Naive thymus-derived CD4-positive, alpha-beta T cell (primary cell): ENCODE measurements at regions not wholly inside any gene's neighbourhood (a gene's known extent, or its start where the extent isn't known, plus 50 kb on each side); places are given as distances from the start of the nearest gene placed in this dataset.
"Not testable (repeated sequence)": the region's sequence is repeated elsewhere in the genome, so short reads cannot be mapped to it uniquely, and the experiment has no call there.

Experiments used
- ATAC-seq: fragments of 150-1000 bp; cut with Tn5 transposase; 2 replicates; pipeline ENCODE4 v1.10.0; 2021; ENCODE audit warnings: mild to moderate bottlenecking, moderate library complexity
- CTCF ChIA-PET: fragments of 350-600 bp; sonication (Branson Sonifier 250); formaldehyde crosslinking; loops from one replicate; lab custom pipeline; 2021; ENCODE audit warnings: antibody characterized with exemption; lab: Charles Lee
- POLR2A ChIA-PET: fragments of 350-600 bp; sonication (Branson Sonifier 250); formaldehyde crosslinking; loops from one replicate; lab custom pipeline; 2021; ENCODE audit warnings: antibody characterized with exemption, inconsistent platforms; lab: Charles Lee
- DNase-seq, 9 donors: peaks; one replicate each; pipeline versions ENCODE4 v3.0.0 to v3.0.0-alpha.2; 2020 to 2022; ENCODE audit warnings: mixed read lengths in 1 of 9
- H3K27ac ChIP-seq: one replicate; pipeline ENCODE4 v1.7.0; 2013; ENCODE audit warnings: mild to moderate bottlenecking, low read depth, low read length, moderate library complexity
- H3K27me3 ChIP-seq, 2 donors: one replicate each; pipeline ENCODE4 v1.7.0; 2013; ENCODE audit warnings: low read length in 2 of 2, mild to moderate bottlenecking in 2 of 2, moderate library complexity in 2 of 2; ENCODE audit not compliant: control insufficient read depth in 2 of 2, insufficient read depth in 2 of 2
- H3K36me3 ChIP-seq, 3 experiments: 1 replicate in 2 of 3; 2 replicates in 1 of 3; pipeline ENCODE4 v1.7.0; 2013; ENCODE audit warnings: low read length in 3 of 3, mild to moderate bottlenecking in 3 of 3, moderate library complexity in 1 of 3; ENCODE audit not compliant: insufficient read depth in 3 of 3, control insufficient read depth in 2 of 3
- H3K4me1 ChIP-seq, 2 donors: one replicate each; pipeline ENCODE4 v1.7.0; 2013; ENCODE audit warnings: low read length in 2 of 2, mild to moderate bottlenecking in 2 of 2, moderate library complexity in 1 of 2; ENCODE audit not compliant: control insufficient read depth in 2 of 2, insufficient read depth in 2 of 2
- H3K4me3 ChIP-seq: 2 replicates; pipeline ENCODE4 v1.7.0; 2013; ENCODE audit warnings: mild to moderate bottlenecking, low read length
- H3K9me3 ChIP-seq, 3 experiments: 1 replicate in 2 of 3; 2 replicates in 1 of 3; pipeline ENCODE4 v1.7.0; 2013; ENCODE audit warnings: low read length in 3 of 3; ENCODE audit not compliant: control insufficient read depth in 2 of 3
- H3K27ac Mint-ChIP-seq, 9 donors: one replicate each; pipeline ENCODE4 v1.8.0; 2020 to 2022; ENCODE audit warnings: mixed read lengths in 9 of 9, mild to moderate bottlenecking in 8 of 9, moderate library complexity in 5 of 9, inconsistent platforms in 2 of 9
- H3K27me3 Mint-ChIP-seq, 5 donors: one replicate each; pipeline ENCODE4 v1.8.0; 2021 to 2022; ENCODE audit warnings: mixed read lengths in 5 of 5, mild to moderate bottlenecking in 1 of 5
- H3K36me3 Mint-ChIP-seq, 5 donors: one replicate each; pipeline ENCODE4 v1.8.0; 2020 to 2022; ENCODE audit warnings: mixed read lengths in 5 of 5, mild to moderate bottlenecking in 3 of 5, inconsistent platforms in 1 of 5
- H3K4me1 Mint-ChIP-seq, 7 donors: one replicate each; pipeline ENCODE4 v1.8.0; 2020 to 2022; ENCODE audit warnings: mixed read lengths in 7 of 7, mild to moderate bottlenecking in 3 of 7, inconsistent platforms in 1 of 7
- H3K4me3 Mint-ChIP-seq, 10 donors: one replicate each; pipeline ENCODE4 v1.8.0; 2020 to 2022; ENCODE audit warnings: mild to moderate bottlenecking in 10 of 10, mixed read lengths in 10 of 10, moderate library complexity in 6 of 10, inconsistent platforms in 2 of 10
- H3K9me3 Mint-ChIP-seq, 11 donors: one replicate each; pipeline ENCODE4 v1.8.0; 2020 to 2022; ENCODE audit warnings: mixed read lengths in 11 of 11, mild to moderate bottlenecking in 4 of 11, inconsistent platforms in 1 of 11, moderate library complexity in 1 of 11
- intact Hi-C, 2 donors: fragments of 100-400 bp; cut with micrococcal nuclease; formaldehyde crosslinking; loops; one replicate each; pipeline ENCODE4 v1.15.1; 2023

DNA sequence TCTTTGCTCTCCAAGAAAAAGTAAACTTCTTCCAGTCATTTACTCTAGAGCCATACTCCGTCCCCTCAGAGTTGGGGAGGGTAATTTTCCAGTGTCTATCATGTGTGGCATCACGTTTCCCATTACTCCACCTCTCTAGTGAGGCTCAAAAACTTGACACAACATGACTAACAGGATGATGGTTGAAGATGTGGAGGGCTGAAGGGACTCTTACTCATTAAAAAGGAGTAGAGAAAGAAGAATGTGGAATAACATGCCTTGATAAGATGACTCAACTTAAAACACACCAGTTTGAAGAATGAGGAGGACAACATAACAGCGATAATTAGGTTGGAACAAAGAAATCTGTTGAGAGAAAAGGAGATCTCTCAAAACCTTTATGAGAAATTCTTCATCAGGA, 894.3 kb downstream of the OTOL1 start:
- H3K9me3 Mint-ChIP-seq: peaks cover 0 to 29% (median 1%) of the 10 kb centered on the region in 11 donors
- DNase-seq (no peak), ATAC-seq (no peak)
- H3K36me3 Mint-ChIP-seq: no peaks in the 10 kb centered on the region
- CTCF ChIA-PET: no interaction called here
- intact Hi-C loops: no loop called here
- H3K4me3 Mint-ChIP-seq: no peak overlapping the region
- no peaks in the 10 kb centered on the region for H3K9me3 ChIP-seq
- H3K27me3 ChIP-seq: no peaks in the 10 kb centered on the region
- no peak overlapping the region for H3K27ac ChIP-seq
- H3K27me3 Mint-ChIP-seq: no peaks in the 10 kb centered on the region
- no peaks in the 10 kb centered on the region for H3K4me1 Mint-ChIP-seq
- H3K4me1 ChIP-seq: no peaks in the 10 kb centered on the region
- H3K36me3 ChIP-seq: no peaks in the 10 kb centered on the region
- no peak overlapping the region for H3K4me3 ChIP-seq
- no peak overlapping the region for H3K27ac Mint-ChIP-seq
- POLR2A ChIA-PET: no interaction called here

DNA sequence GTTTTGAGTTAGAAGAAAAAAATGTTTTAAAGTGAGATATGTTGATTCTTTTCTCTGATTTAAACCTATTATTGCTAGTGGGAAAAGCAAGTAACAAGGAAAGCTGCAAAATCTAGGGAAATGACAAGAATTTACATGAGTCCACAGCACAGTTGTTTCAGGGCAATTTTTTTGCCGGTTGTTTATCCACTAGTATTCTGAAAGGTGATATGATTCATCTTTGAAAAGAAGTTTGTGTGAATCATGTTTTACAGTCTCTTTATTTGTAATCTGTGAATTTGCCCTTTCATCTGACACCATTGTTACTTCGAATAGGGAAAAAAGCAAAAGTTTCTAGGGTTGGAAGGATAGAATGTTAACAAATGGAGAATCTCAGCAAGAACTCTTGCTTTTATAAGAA, 894.7 kb downstream of the OTOL1 start:
- Mint-ChIP-seq H3K36me3 (no peaks in the 10 kb centered on the region), H3K27me3 (no peaks in the 10 kb centered on the region), H3K9me3 (peaks cover 0 to 29% (median 1%) of the 10 kb centered on the region in 11 donors), H3K27ac (no peak overlapping the region), H3K4me1 (no peaks in the 10 kb centered on the region), H3K4me3 (no peak overlapping the region)
- H3K27me3 ChIP-seq: no peaks in the 10 kb centered on the region
- CTCF ChIA-PET: no interaction called here
- intact Hi-C loops: no loop called here
- H3K27ac ChIP-seq: no peak overlapping the region
- no peak for ATAC-seq
- no peaks in the 10 kb centered on the region for H3K4me1 ChIP-seq
- POLR2A ChIA-PET: no interaction called here
- H3K9me3 ChIP-seq: no peaks in the 10 kb centered on the region
- no peak for DNase-seq
- no peak overlapping the region for H3K4me3 ChIP-seq
- H3K36me3 ChIP-seq: no peaks in the 10 kb centered on the region

DNA sequence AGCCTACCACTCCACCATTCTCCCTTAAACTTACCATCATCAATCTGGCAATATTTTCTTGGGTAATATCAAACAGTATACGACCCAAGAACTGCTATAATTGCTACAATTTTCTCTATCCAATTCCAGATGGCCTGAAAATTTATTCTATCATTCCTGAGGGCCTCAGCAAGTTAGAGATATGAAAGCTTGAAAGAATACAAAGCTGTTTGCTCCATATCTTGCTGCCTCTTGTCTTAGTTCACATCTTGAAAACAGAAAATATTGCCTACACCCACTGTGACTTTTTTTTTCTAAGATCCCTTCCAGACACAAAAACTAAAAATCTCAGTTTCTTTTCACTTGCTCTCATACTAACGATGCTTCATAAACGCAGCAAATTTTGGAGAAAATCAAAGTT, 898.9 kb downstream of the OTOL1 start:
- CTCF ChIA-PET: no interaction called here
- POLR2A ChIA-PET: no interaction called here
- Mint-ChIP-seq H3K27ac (no peak overlapping the region), H3K36me3 (no peaks in the 10 kb centered on the region), H3K4me1 (no peaks in the 10 kb centered on the region), H3K4me3 (no peak overlapping the region), H3K27me3 (no peaks in the 10 kb centered on the region), H3K9me3 (peaks cover 0 to 21% (median 2%) of the 10 kb centered on the region in 11 donors)
- Histone ChIP-seq H3K27me3 (no peaks in the 10 kb centered on the region), H3K36me3 (no peaks in the 10 kb centered on the region), H3K4me1 (no peaks in the 10 kb centered on the region), H3K9me3 (no peaks in the 10 kb centered on the region), H3K27ac (no peak overlapping the region), H3K4me3 (no peak overlapping the region)
- intact Hi-C loops: no loop called here
- no peak for ATAC-seq
- no peak for DNase-seq

DNA sequence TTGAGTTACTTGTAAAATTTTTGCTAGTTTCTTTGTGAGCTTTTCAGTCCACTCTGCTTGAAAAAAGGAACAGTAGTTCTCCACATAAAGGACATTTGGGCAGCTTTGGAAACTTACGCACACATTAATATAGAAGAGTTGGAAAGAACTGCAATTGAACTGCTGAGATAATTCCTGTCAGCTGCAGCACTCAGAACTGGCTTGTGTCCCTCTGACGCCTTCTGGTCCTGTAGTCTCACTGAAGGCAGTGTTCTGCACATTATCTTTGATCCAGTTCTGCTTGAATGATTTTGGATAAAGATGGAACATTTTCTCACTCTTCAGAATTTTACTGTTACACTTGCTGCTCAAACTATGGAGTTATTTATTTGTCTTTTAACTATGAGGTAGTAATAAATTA, 901.9 kb downstream of the OTOL1 start:
- Mint-ChIP-seq H3K4me1 (no peaks in the 10 kb centered on the region), H3K4me3 (no peak overlapping the region), H3K36me3 (no peaks in the 10 kb centered on the region), H3K27me3 (no peaks in the 10 kb centered on the region), H3K9me3 (peaks cover 0 to 15% (median 2%) of the 10 kb centered on the region in 11 donors), H3K27ac (no peak overlapping the region)
- ChIA-PET CTCF (no interaction called here), POLR2A (no interaction called here)
- Histone ChIP-seq H3K9me3 (no peaks in the 10 kb centered on the region), H3K36me3 (no peaks in the 10 kb centered on the region), H3K27me3 (no peaks in the 10 kb centered on the region), H3K4me3 (no peak overlapping the region), H3K4me1 (no peaks in the 10 kb centered on the region), H3K27ac (no peak overlapping the region)
- intact Hi-C loops: no loop called here
- DNase-seq (no peak), ATAC-seq (no peak)

DNA sequence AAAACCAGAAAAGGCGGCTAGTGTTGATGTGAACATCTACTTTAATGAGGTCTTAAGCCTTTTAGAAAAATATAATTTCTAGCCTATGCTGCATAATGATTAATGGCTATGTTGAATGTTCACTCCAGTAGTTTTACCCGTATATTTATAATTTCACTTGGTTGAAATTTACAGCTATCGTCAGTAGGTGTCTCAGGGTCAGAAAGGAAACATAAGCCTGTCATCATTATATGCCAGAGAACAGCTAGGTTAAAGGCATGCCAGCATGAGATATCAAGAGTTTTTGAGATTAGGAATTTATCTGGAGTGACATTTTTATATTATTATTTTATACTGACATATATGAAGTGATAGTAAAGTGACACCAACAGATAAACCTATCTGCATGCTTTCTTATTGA, 904.1 kb downstream of the OTOL1 start:
- Histone ChIP-seq H3K27me3 (no peaks in the 10 kb centered on the region), H3K27ac (no peak overlapping the region), H3K4me3 (no peak overlapping the region), H3K9me3 (no peaks in the 10 kb centered on the region), H3K36me3 (no peaks in the 10 kb centered on the region), H3K4me1 (no peaks in the 10 kb centered on the region)
- Mint-ChIP-seq H3K36me3 (no peaks in the 10 kb centered on the region), H3K4me1 (no peaks in the 10 kb centered on the region), H3K27me3 (no peaks in the 10 kb centered on the region), H3K4me3 (no peak overlapping the region), H3K27ac (no peak overlapping the region), H3K9me3 (peaks cover 0 to 14% (median 2%) of the 10 kb centered on the region in 11 donors)
- intact Hi-C loops: no loop called here
- ChIA-PET POLR2A (no interaction called here), CTCF (no interaction called here)
- DNase-seq (no peak), ATAC-seq (no peak)

DNA sequence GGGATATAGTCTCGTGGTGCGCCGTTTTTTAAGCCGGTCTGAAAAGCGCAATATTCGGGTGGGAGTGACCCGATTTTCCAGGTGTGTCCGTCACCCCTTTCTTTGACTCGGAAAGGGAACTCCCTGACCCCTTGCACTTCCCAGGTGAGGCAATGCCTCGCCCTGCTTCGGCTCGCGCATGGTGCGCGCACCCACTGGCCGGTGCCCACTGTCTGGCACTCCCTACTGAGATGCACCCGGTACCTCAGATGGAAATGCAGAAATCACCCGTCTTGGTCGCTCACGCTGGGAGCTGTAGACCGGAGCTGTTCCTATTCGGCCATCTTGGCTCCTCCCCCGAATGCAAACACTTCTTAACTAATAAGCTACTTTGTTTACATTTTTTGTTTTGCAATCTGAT, 914.9 kb downstream of the OTOL1 start:
- DNase-seq, H3K36me3 Mint-ChIP-seq, ATAC-seq, H3K27ac ChIP-seq, CTCF ChIA-PET, H3K4me3 ChIP-seq, H3K27ac Mint-ChIP-seq, H3K27me3 ChIP-seq, H3K4me1 ChIP-seq, H3K36me3 ChIP-seq, H3K4me1 Mint-ChIP-seq, intact Hi-C loops, H3K27me3 Mint-ChIP-seq, H3K9me3 ChIP-seq, H3K4me3 Mint-ChIP-seq, POLR2A ChIA-PET: not testable (repeated sequence)
- peaks cover 0 to 17% (median 0%) of the 10 kb centered on the region in 11 donors for H3K9me3 Mint-ChIP-seq

DNA sequence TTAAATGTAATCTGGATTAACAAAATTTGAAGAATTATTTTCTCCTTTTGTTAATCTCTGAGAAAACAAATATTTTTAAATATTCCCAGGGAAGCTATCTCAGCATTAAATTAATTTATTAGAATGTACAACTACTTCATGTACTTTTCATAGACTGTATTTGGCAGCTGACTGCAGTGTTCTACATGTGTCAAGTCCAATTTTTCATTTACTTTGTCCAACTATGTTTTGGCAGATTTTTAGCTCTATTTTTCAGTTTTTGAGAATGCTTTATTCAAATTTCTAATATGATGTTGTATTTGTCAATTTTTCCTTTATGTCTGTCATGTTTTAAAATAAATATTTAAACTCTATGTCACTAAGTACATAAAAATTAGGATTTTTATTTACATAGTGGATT, 925.1 kb downstream of the OTOL1 start:
- CTCF ChIA-PET: no interaction called here
- H3K27me3 Mint-ChIP-seq: no peaks in the 10 kb centered on the region
- ATAC-seq: no peak

More for the DNA sequence above, 925.1 kb downstream of the OTOL1 start:
- no peaks in the 10 kb centered on the region for H3K27me3 ChIP-seq
- intact Hi-C loops: no loop called here
- no peaks in the 10 kb centered on the region for H3K4me1 ChIP-seq
- Mint-ChIP-seq H3K4me3 (no peak overlapping the region), H3K9me3 (peaks cover 0 to 8% (median 0%) of the 10 kb centered on the region in 11 donors), H3K36me3 (no peaks in the 10 kb centered on the region), H3K27ac (no peak overlapping the region), H3K4me1 (no peaks in the 10 kb centered on the region)
- H3K36me3 ChIP-seq: no peaks in the 10 kb centered on the region
- no peak overlapping the region for H3K27ac ChIP-seq
- POLR2A ChIA-PET: no interaction called here
- H3K9me3 ChIP-seq: no peaks in the 10 kb centered on the region
- DNase-seq: no peak
- H3K4me3 ChIP-seq: no peak overlapping the region
